ENCODE measurements at regions not wholly inside any gene's neighbourhood (a gene's known extent, or its start where the extent isn't known, plus 50 kb on each side); places are given as distances from the start of the nearest gene placed in this dataset.
"Not testable (repeated sequence)": the region's sequence is repeated elsewhere in the genome, so short reads cannot be mapped to it uniquely, and the experiment has no call there.

GRCh38 chr2:35503311-35503710, 852.3 kb upstream of the CRIM1 start:
- DNase-seq (ENCODE audit: extremely low spot score, insufficient read length, low read depth) (no peak), FAIRE-seq (no peak)

- DNase-seq (ENCODE audit: extremely low spot score, insufficient read length, low read depth) (no peak), FAIRE-seq (no peak)
Observed at GRCh38 chr2:35501076-35501475, 854.5 kb upstream of the CRIM1 start.

DNA sequence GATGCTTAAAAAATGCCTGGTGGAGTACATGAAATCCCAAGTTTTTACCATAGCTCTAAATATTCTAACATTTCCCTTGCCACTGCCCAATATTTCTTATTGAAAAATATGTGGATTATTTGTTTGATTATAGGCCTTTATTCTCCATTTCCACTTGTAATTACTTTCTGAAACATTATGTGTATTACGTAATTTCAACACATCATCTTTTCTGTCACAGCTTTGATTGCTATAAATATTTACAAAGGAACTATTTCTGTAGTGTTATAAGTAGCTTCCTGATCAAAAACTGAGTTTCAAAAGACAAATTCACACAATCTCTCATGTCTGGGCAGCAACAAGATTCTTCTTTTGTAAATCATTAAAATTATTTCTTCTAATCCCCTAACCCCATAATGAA, 859.6 kb upstream of the CRIM1 start:
- no peak for DNase-seq (ENCODE audit: extremely low spot score, insufficient read length, low read depth)
- no peak for FAIRE-seq

DNA sequence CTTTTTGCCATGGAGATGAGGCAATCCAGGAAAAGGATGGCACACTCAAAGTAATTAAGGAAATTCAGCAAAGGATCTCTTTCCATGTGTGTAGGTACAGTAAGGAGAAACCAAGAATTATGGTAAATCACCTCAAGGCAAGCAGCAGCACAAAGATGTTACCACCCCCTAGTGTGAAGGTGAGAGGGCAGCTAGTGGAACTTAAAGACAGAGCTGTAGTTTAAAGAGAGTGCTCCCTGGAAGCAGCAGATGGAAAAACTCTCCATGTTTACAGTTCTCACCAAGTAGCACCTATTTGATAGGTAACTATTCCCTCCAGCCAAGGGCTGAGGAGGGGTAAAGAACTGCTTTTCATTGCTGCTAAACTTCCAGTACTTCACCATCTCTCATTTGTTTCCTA, 860.4 kb upstream of the CRIM1 start:
- no peak for DNase-seq (ENCODE audit: extremely low spot score, insufficient read length, low read depth)

GRCh38 chr2:35478121-35478520, 877.5 kb upstream of the CRIM1 start:
- DNase-seq (ENCODE audit: extremely low spot score, insufficient read length, low read depth); FAIRE-seq: not testable (repeated sequence)

More for the DNA sequence above, 860.4 kb upstream of the CRIM1 start:
- no peak for FAIRE-seq

- no peak for DNase-seq (ENCODE audit: extremely low spot score, insufficient read length, low read depth)
- no peak for FAIRE-seq
Observed at GRCh38 chr2:35468245-35468644, 887.3 kb upstream of the CRIM1 start.

GRCh38 chr2:35463805-35464596, 891.6 kb upstream of the CRIM1 start:
- DNase-seq (ENCODE audit: extremely low spot score, insufficient read length, low read depth): no peak
- FAIRE-seq: no peak

DNA sequence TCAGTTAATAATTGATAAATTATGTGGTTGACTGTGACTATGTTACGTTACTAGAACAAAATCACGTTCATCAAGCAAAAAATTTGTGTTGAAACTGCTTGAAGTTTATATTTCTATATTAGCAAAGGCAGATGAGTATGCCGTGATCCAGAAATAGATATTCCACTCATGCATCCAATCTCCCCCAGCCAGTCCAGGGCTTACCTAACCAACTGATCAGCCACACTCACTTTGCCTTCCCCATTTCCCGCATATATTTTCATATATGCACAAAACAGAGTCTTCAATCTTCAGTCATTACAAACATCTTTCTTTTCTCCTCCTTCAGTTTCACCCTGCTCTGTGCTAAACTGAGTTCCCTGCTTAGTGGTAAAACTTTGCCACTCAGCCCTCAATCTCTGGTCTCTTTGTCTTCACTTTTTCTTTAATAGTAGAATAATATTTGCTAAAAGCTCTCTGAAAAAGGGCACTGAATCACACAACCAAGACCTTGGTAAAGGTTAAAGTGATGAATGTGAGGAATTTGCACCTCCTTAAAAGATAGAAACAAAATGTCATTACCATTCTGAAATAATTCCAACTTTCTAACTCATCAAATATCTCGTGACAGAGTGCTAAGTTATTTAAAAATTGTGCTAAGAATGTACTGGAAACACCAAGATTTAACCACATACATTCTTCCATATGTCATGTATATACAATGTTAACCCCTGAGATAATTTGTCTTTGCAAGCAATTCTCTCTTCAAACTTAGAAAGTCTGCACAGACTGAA, 893.2 kb upstream of the CRIM1 start:
- DNase-seq (ENCODE audit: extremely low spot score, insufficient read length, low read depth) (no peak), FAIRE-seq (no peak)

- FAIRE-seq (no peak), DNase-seq (ENCODE audit: extremely low spot score, insufficient read length, low read depth) (no peak)
Observed at GRCh38 chr2:35461406-35461805, 894.2 kb upstream of the CRIM1 start.

GRCh38 chr2:35454966-35455638, 900.5 kb upstream of the CRIM1 start:
- DNase-seq (ENCODE audit: extremely low spot score, insufficient read length, low read depth): no peak
- no peak for FAIRE-seq

- DNase-seq (ENCODE audit: extremely low spot score, insufficient read length, low read depth): no peak
Observed at GRCh38 chr2:35447821-35448220, 907.8 kb upstream of the CRIM1 start.

DNA sequence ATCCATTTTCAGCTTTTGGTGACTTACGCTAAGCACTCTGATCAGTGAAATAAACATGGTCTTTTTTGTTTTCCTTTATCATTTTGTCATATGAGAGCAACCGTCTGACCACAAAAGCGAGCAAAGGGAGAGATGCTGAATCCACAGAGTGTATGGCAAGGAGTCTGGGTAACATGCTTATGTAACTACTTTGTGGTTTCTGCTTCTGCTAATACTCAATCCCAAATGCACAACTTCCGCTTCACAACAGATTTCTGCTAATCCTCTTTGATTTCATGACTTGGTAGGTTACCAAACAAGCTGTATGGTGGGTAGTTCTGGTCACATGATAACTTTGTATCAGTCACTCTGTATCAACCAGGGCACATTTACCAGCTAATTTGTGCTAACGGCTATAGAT, 908.4 kb upstream of the CRIM1 start:
- FAIRE-seq (no peak), DNase-seq (ENCODE audit: extremely low spot score, insufficient read length, low read depth) (no peak)

More at GRCh38 chr2:35447821-35448220, 907.8 kb upstream of the CRIM1 start:
- no peak for FAIRE-seq

GRCh38 chr2:35443087-35443486, 912.5 kb upstream of the CRIM1 start:
- FAIRE-seq: no peak

DNA sequence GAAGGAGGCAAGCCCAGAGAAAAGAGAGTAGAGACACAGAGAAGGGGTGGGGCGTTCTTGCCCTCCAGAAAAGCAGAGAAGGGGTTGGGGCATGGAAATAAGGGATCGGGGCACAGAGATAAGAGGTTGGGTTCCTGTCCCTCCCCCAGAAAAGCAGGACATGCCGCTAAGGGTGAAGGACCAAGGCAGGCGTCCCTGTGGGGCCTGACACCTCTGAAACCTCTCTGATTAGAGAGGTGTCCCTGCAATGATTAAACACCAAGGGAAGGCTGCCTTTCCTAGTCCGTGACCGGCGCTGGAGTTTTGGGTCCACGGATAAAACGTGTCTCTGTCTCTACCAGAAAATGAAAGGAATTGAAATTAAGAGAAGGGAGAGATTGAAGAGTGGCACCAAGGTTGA, 914.0 kb upstream of the CRIM1 start:
- not testable (repeated sequence) for FAIRE-seq; DNase-seq (ENCODE audit: extremely low spot score, insufficient read length, low read depth)

More at GRCh38 chr2:35443087-35443486, 912.5 kb upstream of the CRIM1 start:
- DNase-seq (ENCODE audit: extremely low spot score, insufficient read length, low read depth): no peak

GRCh38 chr2:35440308-35440707, 915.3 kb upstream of the CRIM1 start:
- not testable (repeated sequence) for FAIRE-seq; DNase-seq (ENCODE audit: extremely low spot score, insufficient read length, low read depth)

DNA sequence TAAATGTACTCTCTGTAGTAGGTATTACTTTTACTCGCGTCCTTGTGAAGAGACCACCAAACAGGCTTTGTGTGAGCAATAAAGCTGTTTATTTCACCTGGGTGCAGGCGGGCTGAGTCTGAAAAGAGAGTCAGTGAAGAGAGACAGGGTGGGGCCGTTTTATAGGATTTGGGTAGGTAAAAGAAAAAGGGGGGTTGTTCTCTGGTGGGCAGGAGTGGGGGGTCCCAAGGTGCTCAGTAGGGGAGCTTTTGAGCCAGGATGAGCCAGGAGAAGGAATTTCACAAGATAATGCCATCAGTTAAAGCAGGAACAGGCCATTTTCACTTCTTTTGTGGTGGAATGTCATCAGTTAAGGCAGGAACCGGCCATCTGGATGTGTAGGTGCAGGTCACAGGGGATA, 918.7 kb upstream of the CRIM1 start:
- DNase-seq (ENCODE audit: extremely low spot score, insufficient read length, low read depth); FAIRE-seq: not testable (repeated sequence)

- no peak for FAIRE-seq
- DNase-seq (ENCODE audit: extremely low spot score, insufficient read length, low read depth): no peak
Observed at GRCh38 chr2:35428548-35428947, 927.0 kb upstream of the CRIM1 start.

DNA sequence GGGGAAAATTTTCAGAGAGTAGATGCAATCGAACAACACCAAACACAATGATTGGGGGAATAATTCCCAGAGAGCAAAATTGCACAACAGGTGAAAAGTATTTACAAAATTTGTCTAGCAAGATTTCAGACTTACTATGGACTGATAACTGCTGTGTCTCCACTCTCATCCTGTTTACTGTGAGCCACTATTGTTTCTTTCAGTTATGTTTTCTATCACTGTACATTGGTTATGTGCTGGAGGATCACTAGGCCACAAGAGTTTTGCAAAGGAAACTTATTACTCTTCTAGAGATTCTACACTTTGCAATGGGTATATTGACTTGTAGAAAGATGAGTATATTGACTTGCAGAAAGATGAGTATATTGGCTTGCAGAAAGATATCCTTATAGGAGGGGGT, 934.1 kb upstream of the CRIM1 start:
- FAIRE-seq (no peak), DNase-seq (ENCODE audit: extremely low spot score, insufficient read length, low read depth) (no peak)

GRCh38 chr2:35417293-35417692, 938.3 kb upstream of the CRIM1 start:
- no peak for FAIRE-seq
- no peak for DNase-seq (ENCODE audit: extremely low spot score, insufficient read length, low read depth)

DNA sequence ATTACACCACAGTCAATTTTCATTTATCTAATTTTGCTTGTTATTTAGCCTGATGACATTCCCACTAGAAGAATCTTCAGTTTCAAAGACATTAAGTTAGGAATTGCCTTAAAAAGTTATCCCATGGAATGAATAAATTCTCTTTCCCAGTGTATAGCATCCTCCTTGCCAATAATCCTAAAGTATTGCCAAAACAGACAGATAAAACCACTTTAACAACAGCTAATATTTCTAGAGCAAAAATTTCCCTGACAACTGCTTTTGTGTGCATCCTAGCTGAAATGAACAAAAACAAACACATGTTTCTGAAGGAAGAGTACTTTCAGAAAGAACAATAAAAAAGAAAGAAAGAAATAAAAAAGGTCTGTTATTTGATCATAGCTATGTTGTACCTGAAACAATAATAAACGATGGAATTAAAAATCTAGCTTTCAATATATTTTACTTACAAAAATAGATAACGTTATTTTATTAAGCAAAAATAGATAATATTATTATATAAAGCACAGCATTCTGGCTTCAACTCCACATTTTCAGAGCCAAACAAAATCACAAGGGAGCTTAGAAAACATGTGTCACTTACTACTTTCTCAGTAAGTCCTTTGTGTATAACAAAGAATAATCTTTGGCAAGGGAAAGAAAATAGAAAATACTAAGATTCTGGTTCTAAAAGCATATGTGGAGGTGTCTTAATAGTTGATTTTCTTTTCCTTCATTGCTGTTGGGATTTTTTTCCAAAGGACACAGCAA, 939.0 kb upstream of the CRIM1 start:
- DNase-seq (ENCODE audit: extremely low spot score, insufficient read length, low read depth) (no peak), FAIRE-seq (no peak)
